ENCODE measurements at regions not wholly inside any gene's neighbourhood (a gene's known extent, or its start where the extent isn't known, plus 50 kb on each side); places are given as distances from the start of the nearest gene placed in this dataset.
"Not testable (repeated sequence)": the region's sequence is repeated elsewhere in the genome, so short reads cannot be mapped to it uniquely, and the experiment has no call there.

- DNase-seq: no peak
Observed at GRCh38 chrX:93868289-93868965, 194.4 kb downstream of the FAM133A start.

- peak; percentile 29 for DNase-seq
Observed at GRCh38 chrX:93874554-93874953, 200.5 kb downstream of the FAM133A start.

- DNase-seq: no peak
Observed at GRCh38 chrX:93875621-93876282, 201.7 kb downstream of the FAM133A start.

GRCh38 chrX:93921041-93921440 is 247.0 kb downstream of the FAM133A start:
- DNase-seq: not testable (repeated sequence)

- no peak for DNase-seq
Observed at GRCh38 chrX:93932471-93933220, 258.6 kb downstream of the FAM133A start.

GRCh38 chrX:93977641-93978040 is 303.6 kb downstream of the FAM133A start:
- DNase-seq: no peak

GRCh38 chrX:93985344-93986307 is 311.6 kb downstream of the FAM133A start:
- no peak for DNase-seq
